ENCODE measurements at regions not wholly inside any gene's neighbourhood (a gene's known extent, or its start where the extent isn't known, plus 50 kb on each side); places are given as distances from the start of the nearest gene placed in this dataset.

DNA sequence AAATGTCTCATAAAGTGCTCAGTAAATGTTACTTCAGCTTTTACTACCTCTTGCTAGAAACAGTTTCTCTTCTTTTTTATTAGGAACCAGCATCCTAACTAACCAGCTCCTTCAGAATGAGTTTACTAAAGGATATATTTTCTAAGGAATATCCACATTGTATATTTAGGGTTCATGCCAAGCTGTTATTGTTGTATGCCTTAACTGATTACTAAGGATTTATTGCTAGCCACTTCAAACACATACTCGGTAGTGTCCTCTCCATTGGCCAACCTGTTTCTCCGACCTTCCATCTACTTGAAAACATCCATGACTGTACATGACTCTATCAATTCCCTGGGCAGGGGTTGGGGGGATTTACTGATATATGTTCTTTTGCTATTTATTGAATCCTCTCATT, 906.3 kb upstream of the SORCS1 start:
- DNase-seq (ENCODE audit: low spot score) = no peak
- TF ChIP-seq, protein P1, sequence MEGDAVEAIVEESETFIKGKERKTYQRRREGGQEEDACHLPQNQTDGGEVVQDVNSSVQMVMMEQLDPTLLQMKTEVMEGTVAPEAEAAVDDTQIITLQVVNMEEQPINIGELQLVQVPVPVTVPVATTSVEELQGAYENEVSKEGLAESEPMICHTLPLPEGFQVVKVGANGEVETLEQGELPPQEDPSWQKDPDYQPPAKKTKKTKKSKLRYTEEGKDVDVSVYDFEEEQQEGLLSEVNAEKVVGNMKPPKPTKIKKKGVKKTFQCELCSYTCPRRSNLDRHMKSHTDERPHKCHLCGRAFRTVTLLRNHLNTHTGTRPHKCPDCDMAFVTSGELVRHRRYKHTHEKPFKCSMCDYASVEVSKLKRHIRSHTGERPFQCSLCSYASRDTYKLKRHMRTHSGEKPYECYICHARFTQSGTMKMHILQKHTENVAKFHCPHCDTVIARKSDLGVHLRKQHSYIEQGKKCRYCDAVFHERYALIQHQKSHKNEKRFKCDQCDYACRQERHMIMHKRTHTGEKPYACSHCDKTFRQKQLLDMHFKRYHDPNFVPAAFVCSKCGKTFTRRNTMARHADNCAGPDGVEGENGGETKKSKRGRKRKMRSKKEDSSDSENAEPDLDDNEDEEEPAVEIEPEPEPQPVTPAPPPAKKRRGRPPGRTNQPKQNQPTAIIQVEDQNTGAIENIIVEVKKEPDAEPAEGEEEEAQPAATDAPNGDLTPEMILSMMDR (IDR thresholded peaks at IDR 0.05) = no peak
- Histone ChIP-seq H3K4me3 (no peak overlapping the region), H3K27ac (no peak overlapping the region)

DNA sequence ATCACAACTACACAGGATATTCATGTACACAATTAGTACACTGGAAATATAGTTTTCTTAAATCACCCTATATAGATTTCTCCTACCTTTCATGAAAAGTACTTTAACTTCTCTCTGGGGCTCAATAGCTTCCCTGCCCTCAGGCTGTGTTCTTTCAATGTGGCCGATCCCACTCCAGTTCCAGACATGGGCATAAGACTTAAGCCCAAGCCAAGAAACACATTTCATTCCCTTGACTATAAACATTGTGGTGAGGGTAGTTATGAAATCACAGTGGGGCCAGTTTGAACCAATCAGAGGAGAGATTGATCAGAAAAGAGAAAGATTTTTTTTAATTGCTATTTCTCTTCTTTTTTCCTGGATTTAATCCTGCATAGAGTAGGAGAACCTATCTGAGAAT, 904.6 kb upstream of the SORCS1 start:
- no peak for DNase-seq (ENCODE audit: low spot score)
- Histone ChIP-seq H3K4me3 (no peak overlapping the region), H3K27ac (no peak overlapping the region)
- TF ChIP-seq, protein P1 (IDR thresholded peaks at IDR 0.05) = no peak

DNA sequence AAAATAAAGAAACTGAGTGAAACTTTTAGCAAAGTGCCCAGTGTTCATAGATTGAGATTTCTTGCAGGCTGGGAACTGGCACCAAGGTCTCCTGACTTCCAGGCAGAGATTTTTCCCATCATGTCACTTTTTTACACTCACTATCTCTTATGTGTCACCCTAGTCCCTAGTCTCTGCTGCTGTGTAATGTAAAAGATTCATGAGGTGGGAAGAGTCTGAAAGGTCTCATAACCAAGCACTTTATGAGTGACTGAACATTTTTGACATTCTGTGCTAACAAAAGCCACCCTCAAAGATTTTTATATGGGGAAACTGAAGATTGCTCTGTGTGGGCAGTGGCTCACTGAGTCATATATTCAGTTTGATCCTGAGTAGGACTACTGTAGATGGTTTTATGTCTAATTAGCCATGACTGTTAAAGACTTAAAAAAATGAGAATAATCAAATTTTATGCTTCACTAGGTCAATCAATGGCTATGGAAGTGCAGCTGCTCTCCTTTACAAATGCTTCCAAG, 900.3 kb upstream of the SORCS1 start:
- TF ChIP-seq, protein P1 (IDR thresholded peaks at IDR 0.05) = no peak
- no peak for DNase-seq (ENCODE audit: low spot score)
- H3K4me3 ChIP-seq = no peak overlapping the region
- H3K27ac ChIP-seq = no peak overlapping the region

DNA sequence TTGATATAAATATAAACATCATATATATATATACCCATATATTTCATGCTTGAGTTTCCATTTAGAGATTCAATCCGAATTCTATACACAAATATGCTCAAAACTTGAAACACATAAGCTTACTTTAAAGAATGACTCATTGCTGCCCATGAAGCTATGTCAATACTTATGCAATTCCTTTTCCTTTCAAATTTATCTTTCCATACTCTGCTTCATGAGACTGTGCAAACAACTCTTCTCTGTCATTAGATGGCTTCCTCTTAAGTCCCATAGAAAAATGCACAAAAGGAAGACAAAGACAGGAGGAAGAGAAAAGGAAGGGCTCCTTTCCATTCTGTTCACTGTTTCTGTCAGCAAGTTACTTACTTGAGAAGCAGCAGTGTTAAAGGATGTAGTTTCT, 895.7 kb upstream of the SORCS1 start:
- no peak for DNase-seq (ENCODE audit: low spot score)
- no peak overlapping the region for H3K27ac ChIP-seq
- TF ChIP-seq, protein P1 (IDR thresholded peaks at IDR 0.05) = no peak
- H3K4me3 ChIP-seq = no peak overlapping the region

DNA sequence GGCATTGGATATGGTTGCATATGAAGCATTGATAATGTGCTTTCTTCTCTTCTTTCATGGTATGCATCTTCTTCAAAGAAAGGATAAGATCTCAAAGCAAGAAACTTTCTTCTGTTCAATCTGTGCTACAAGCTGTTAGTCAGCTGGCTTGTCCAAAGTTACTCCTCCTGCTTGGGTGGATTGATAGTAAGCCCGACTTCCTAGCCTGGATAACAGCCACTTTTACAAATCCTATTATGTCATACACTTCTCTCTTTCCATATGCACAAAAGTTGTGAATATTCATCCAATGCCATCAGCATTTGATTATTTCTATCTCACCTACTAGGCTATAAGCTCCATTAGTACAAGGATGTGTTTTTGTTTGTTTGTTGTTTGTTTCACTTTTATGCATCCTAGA, 891.0 kb upstream of the SORCS1 start:
- TF ChIP-seq, protein P1 (IDR thresholded peaks at IDR 0.05) = no peak
- no peak overlapping the region for H3K27ac ChIP-seq
- no peak for DNase-seq (ENCODE audit: low spot score)

DNA sequence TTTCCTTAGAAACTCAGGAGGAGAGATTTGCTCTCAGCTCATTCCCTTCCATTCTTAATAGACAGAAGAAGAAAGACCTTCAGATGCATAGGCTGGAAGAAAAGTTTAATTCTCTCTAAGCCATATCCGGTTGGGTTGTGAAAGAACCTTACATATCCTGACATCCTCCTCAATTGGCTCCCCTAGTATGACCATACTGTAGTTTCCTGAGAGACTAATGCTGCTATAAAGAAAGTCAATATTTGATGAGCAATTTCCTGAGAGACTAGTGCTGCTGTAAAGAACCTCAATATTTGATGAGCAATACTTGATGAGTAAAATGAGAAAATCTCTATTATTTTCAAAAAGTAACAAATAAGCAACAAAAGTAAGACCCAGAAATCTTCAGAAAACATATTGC, 888.5 kb upstream of the SORCS1 start:
- H3K27ac ChIP-seq = no peak overlapping the region
- no peak for DNase-seq (ENCODE audit: low spot score)
- TF ChIP-seq, protein P1 (IDR thresholded peaks at IDR 0.05) = no peak
- H3K4me3 ChIP-seq = no peak overlapping the region

More for the DNA sequence above, 891.0 kb upstream of the SORCS1 start:
- H3K4me3 ChIP-seq = no peak overlapping the region

DNA sequence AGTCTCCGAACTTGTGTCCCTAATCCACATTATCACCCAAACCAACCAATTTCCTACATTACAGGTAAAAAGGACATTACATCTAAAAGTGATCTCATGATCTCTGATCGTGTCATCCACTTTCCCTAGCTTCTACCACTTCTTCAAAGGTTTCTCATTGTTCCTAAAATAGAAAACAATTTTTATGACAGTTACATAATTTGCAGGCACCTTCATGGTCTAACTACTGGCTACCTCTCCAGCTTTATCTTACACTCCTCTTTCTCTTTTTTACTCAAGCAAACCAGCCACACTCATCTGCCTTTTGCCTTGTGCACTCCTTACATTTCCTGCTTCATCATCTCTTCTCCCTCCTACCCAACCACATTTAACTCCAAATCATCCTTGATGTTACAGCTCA, 886.7 kb upstream of the SORCS1 start:
- DNase-seq (ENCODE audit: low spot score) = no peak

More for the DNA sequence above, 886.7 kb upstream of the SORCS1 start:
- Histone ChIP-seq H3K27ac (no peak overlapping the region), H3K4me3 (no peak overlapping the region)
- TF ChIP-seq, protein P1 (IDR thresholded peaks at IDR 0.05) = no peak
